Right lobe of liver (tissue), 4 donors: ENCODE measurements at regions not wholly inside any gene's neighbourhood (a gene's known extent, or its start where the extent isn't known, plus 50 kb on each side); places are given as distances from the start of the nearest gene placed in this dataset.

Source experiments
- CTCF ChIP-seq, 4 donors: fragments of 200-600 bp in 3 of 4; fragments of 450-650 bp in 1 of 4; IDR thresholded peaks; one replicate each; pipeline versions ENCODE4 v1.5.1 to v1.8.0; 2016 to 2022; ENCODE audit warnings: antibody characterized with exemption in 4 of 4, mild to moderate bottlenecking in 2 of 4
- POLR2A ChIP-seq: fragments of 450-650 bp; IDR thresholded peaks from one replicate; pipeline ENCODE4 v1.6.1; 2017; ENCODE audit warnings: antibody characterized with exemption, mild to moderate bottlenecking
- donor health status: DM: no; HTN: no; CAD: no.
- donor health status: DM: no; HTN: no; CAD: no.
- donor health status: DM: no; HTN: yes; CAD: no.

GRCh38 chr1:21352586-21352985 is 62.3 kb upstream of the ECE1 start:
- TF ChIP-seq CTCF (IDR thresholded peaks at IDR 0.05) (no peak), POLR2A (no peak)
